A549 (cell line): ENCODE measurements at regions not wholly inside any gene's neighbourhood (a gene's known extent, or its start where the extent isn't known, plus 50 kb on each side); places are given as distances from the start of the nearest gene placed in this dataset.

Source experiments
- HDAC2 ChIP-seq: fragments of 200-600 bp; sonication (generic); IDR thresholded peaks from 2 replicates; pipeline ENCODE4 v1.6.1; 2016
- KDM1A ChIP-seq: fragments of 200-600 bp; sonication (generic); IDR thresholded peaks from 2 replicates; pipeline ENCODE4 v1.6.1; 2016; ENCODE audit warnings: low read depth, mild to moderate bottlenecking
- MYC ChIP-seq: IDR thresholded peaks from 2 replicates; pipeline ENCODE4 v1.6.1; 2012; ENCODE audit warnings: mild to moderate bottlenecking, inconsistent platforms, low read length, improper control_type of control experiment, borderline replicate concordance
- NFE2L2 ChIP-seq: fragments of 150-350 bp; conservative IDR thresholded peaks from 2 replicates; pipeline ENCODE4 v1.6.1; 2014; ENCODE audit warnings: low read length
- PHF8 ChIP-seq: fragments of 200-600 bp; sonication (generic); IDR thresholded peaks from 2 replicates; pipeline ENCODE4 v1.6.1; 2016; ENCODE audit warnings: low read depth, mild to moderate bottlenecking, antibody characterized with exemption, moderate library complexity, borderline replicate concordance
- POLR2A ChIP-seq: IDR thresholded peaks from 2 replicates; pipeline ENCODE4 v1.6.1; 2012; ENCODE audit warnings: mild to moderate bottlenecking, low read length
- RAD21 ChIP-seq, 2 experiments: fragments of >200 bp in 1 of 2; sonication (Bioruptor Twin) in 1 of 2; formaldehyde crosslinking in 1 of 2; IDR thresholded peaks in 1 of 2; conservative IDR thresholded peaks in 1 of 2; 2 replicates in 1 of 2; 3 replicates in 1 of 2; pipeline ENCODE4 v1.6.1; 2012 to 2018; ENCODE audit warnings: inconsistent platforms in 1 of 2
- SMC3 ChIP-seq: fragments of >200 bp; sonication (Bioruptor Twin); formaldehyde crosslinking; IDR thresholded peaks from 3 replicates; pipeline ENCODE4 v1.6.1; 2018; ENCODE audit warnings: inconsistent platforms
- ZFP36 ChIP-seq: fragments of 450-650 bp; IDR thresholded peaks from 2 replicates; pipeline ENCODE4 v1.6.1; 2014; ENCODE audit warnings: borderline replicate concordance; ENCODE audit not compliant: partially characterized antibody
- TF ChIP-seq, protein P1 (sequence below): fragments of >200 bp; sonication (Bioruptor Twin); formaldehyde crosslinking; IDR thresholded peaks from 3 replicates; pipeline ENCODE4 v1.5.1; 2016
- TF ChIP-seq, protein P2 (sequence below): IDR thresholded peaks from 2 replicates; pipeline ENCODE4 v1.6.1; 2012; ENCODE audit warnings: low read depth, borderline replicate concordance
- TF ChIP-seq, protein P3 (sequence below): fragments of 250-450 bp; sonication (Bioruptor Pico); IDR thresholded peaks from 2 replicates; pipeline ENCODE4 v1.5.0; 2021; ENCODE audit warnings: mild to moderate bottlenecking, moderate library complexity, borderline replicate concordance

DNA sequence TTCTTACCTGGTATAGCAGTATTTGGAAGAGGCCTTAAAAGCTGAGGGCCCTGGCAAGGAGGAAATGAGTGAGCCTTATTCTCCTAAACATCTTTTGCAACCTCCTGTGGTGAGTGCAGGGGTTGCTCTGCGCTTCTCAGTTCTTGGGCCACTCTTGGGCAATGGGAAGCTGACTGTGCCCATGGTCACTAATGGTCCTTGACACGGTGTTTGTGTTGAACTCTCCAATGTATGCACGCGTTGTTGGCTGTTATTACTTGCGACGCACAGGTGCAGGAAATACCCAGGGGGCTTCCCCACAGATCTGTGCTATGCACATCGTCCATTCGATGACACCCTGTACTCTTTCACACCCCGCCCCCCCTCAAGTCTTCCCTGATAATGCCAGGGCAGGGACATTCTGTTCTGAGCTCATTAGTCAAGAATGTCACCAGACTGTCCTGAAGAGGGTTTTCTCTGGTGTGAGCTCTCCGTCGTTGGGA is 79.7 kb downstream of the EDN1 start:
- TF ChIP-seq, protein P1, sequence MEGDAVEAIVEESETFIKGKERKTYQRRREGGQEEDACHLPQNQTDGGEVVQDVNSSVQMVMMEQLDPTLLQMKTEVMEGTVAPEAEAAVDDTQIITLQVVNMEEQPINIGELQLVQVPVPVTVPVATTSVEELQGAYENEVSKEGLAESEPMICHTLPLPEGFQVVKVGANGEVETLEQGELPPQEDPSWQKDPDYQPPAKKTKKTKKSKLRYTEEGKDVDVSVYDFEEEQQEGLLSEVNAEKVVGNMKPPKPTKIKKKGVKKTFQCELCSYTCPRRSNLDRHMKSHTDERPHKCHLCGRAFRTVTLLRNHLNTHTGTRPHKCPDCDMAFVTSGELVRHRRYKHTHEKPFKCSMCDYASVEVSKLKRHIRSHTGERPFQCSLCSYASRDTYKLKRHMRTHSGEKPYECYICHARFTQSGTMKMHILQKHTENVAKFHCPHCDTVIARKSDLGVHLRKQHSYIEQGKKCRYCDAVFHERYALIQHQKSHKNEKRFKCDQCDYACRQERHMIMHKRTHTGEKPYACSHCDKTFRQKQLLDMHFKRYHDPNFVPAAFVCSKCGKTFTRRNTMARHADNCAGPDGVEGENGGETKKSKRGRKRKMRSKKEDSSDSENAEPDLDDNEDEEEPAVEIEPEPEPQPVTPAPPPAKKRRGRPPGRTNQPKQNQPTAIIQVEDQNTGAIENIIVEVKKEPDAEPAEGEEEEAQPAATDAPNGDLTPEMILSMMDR, result no peak
- TF ChIP-seq POLR2A, result no peak
- TF ChIP-seq, protein P2, sequence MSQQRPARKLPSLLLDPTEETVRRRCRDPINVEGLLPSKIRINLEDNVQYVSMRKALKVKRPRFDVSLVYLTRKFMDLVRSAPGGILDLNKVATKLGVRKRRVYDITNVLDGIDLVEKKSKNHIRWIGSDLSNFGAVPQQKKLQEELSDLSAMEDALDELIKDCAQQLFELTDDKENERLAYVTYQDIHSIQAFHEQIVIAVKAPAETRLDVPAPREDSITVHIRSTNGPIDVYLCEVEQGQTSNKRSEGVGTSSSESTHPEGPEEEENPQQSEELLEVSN, result no peak
- TF ChIP-seq, protein P3, sequence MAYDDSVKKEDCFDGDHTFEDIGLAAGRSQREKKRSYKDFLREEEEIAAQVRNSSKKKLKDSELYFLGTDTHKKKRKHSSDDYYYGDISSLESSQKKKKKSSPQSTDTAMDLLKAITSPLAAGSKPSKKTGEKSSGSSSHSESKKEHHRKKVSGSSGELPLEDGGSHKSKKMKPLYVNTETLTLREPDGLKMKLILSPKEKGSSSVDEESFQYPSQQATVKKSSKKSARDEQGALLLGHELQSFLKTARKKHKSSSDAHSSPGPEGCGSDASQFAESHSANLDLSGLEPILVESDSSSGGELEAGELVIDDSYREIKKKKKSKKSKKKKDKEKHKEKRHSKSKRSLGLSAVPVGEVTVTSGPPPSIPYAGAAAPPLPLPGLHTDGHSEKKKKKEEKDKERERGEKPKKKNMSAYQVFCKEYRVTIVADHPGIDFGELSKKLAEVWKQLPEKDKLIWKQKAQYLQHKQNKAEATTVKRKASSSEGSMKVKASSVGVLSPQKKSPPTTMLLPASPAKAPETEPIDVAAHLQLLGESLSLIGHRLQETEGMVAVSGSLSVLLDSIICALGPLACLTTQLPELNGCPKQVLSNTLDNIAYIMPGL (CRISPR knock-in tag), result no peak
- TF ChIP-seq HDAC2, result no peak
- TF ChIP-seq SMC3, result no peak; the same call in 2 of the 3 replicates
- no peak for TF ChIP-seq KDM1A
- no peak for TF ChIP-seq MYC
- TF ChIP-seq RAD21 (conservative IDR thresholded peaks at IDR 0.05 in 1 of 2, IDR thresholded peaks at IDR 0.05 in 1 of 2), result no peak
- TF ChIP-seq PHF8, result no peak
- no peak for TF ChIP-seq ZFP36
- no peak for TF ChIP-seq NFE2L2
